ENCODE measurements at regions not wholly inside any gene's neighbourhood (a gene's known extent, or its start where the extent isn't known, plus 50 kb on each side); places are given as distances from the start of the nearest gene placed in this dataset.

DNA sequence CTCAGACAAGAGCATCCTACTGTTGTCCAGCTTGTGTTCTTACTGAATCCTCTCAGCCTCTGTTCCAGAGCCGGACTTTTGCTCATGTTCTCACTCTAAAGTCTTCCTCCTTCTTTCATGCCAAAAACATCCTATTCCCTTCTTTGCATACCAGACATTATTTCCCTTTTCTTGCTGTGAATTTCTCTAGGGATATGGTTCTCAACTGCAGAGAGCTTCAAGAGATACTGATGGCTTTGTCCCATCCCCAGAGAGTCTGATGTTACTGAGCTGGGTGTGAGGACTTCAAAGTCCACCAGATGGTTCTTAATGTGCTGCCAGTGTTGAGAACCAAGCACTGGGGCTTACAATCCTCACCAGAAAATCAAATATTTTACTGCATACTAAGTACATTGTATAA lies 98.6 kb upstream of the FER start:
- DNase-seq, result no peak

DNA sequence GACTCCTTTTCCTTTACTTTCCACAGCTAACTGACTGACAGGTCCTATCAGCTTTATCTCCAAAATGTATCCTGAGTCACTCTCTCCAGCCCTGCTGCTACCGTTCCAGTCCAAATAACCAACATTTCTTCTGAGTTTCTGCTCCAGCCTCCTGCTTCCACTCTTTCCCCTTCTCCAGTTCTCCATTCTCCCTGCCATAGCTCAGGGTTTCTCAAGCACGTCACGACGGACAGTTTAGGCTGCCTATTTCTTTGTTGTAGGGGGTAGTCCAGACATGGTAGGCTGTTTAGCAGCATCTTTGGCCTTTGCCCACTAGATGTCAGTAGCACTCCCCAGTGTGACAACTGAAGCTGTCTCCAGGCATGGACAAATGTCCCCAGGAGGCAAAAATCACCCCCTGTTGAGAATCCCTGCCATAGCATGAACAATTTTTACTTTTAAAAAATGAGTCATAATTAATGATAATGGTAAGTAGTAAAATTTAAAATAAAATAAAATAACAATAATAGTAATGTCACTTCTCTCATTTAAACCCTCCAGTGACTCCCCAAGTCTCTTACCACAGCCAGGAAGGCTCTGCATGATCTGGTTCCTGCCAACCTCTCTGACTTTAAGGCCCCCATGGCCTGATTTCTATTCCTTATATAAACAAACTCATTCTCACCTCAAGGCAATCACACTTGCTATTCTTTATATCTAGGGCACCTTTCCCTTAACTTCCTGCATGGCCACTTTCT lies 105.4 kb upstream of the FER start:
- peak; percentile 45 to 83 (median 54) for DNase-seq

DNA sequence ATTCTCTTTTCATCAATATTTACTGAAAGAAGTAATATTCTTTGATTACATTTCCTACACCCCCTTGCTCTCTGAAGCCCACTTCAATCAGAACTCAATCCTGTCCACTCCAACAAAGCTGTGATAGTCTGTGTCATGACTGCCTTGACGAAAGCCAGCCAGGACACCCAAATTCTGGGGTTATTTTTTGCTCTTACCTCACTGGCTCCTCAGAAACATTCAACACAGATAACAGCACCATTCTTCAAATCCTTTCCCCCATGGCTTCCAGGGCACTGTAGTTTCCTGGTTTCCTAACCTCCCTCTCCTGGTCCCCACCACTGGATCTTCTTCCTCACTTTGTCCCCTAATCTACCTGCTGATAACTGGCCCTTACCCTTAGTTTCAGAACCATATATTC lies 106.1 kb upstream of the FER start:
- no peak for DNase-seq

DNA sequence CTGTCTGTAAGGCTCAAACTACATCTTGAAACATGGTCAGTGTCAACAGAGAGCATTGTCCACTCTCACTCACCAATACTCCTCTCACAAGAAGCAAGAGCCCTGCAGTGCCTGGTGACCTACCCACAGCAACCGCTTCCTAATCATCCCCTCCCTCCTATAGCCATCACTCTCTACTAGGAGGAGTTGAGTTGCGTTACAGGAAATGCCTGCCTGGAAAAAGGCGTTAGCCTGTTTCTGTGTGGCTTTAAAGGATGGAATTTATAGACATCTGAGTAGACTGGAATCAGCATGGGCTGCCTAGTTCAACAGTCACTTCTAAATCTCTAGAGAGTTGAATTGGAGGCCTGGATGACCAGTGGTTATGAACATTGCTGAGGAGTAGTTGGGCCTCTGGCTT lies 108.3 kb upstream of the FER start:
- no peak for DNase-seq

DNA sequence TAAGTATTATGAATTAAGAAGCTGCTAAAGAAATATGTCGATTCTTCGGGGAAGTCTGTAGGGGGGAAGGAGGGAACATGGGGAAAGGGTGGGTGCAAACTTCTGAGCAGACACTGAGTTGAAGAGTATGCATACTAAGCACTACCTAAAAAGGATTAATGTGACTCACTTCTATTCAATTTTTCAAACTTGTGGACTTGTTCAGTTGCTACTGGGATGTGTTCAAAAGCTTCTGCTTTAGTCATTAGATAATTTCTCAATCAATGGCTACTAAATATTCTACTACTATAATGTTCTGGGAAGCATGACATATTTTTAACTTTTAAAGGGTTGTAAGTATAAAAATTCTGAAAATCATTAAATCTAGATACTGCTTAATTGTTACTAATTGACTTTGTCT lies 109.7 kb upstream of the FER start:
- no peak for DNase-seq

DNA sequence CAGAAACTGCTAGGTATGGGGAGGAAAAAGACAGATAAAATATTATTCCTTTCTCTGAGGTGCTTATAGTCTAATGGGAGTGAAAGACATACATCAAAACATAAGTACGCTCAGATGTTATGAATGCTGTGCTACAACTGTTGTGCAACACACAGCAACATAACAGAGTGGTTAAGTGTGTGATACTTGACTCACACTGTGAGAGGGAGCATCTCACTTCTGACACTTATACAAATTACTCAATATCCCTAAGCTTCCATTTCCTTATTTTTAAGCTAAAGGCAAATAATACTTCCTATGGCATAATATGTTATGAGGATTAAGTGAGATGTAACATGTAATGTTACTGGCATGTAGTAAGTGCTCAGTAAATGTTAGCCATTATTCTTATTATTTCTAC lies 110.6 kb upstream of the FER start:
- DNase-seq, result no peak

DNA sequence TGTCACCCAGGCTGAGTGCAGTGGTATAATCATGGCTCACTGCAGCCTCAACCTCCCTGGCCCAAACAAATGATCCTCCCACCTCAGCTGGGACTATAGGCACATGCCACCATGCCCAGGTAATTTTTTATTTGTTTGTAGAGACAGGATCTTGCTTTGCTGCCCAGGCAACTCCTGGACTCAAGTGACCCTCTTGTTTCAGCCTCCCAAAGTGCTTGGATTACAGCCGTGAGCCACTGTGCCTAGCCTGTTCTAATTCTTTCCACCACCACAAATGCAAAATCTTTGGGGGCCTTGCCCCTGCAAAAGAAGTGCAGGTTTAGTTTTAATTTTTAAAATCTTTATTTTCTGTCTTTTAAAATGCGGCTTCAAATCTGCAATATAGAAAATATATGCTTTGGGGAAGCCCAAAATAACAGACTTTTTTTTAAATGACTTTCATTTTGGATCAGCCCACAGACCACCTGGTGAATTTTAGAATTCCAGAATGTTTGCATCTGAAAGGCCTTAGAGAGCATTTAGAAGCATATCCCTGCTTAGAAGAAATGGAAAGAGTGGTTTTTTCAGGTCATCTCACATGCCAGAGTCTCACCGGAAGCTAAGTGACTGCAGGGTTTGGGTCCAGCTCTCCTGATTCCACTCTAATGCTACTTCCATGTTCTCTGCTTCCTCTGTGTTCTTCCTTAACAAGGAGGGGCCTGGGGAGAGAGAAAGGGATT lies 111.4 kb upstream of the FER start:
- DNase-seq, result no peak

DNA sequence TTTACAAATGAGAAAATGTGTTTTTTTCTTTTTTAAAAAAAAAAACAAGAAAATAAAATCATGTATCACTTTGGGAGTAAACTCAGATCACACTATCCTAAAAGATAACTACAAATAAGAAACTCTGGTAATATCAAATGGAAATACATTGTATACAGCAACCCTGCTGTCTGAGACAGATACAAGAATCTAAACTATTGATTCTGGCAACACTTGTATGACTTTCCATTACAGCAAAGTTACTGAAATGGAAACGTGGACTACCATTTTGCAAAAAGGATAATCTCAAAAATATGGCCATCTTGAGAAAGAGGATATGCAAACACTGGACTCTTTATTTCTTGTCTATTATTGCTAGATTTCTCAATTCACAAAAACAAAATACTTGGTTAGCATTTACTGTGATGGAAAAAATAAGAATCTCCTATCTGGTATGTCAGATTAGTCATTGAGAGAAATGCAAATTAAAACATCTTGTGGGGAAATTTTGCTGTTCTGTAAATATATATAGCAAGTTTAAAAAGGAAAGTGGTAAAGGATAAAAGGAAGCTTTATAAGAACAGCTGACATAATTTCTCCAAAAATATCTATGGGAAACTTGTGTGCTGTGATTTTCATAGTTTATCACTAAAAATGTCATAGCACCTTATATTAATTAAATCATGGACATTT lies 112.9 kb upstream of the FER start:
- DNase-seq, result no peak

DNA sequence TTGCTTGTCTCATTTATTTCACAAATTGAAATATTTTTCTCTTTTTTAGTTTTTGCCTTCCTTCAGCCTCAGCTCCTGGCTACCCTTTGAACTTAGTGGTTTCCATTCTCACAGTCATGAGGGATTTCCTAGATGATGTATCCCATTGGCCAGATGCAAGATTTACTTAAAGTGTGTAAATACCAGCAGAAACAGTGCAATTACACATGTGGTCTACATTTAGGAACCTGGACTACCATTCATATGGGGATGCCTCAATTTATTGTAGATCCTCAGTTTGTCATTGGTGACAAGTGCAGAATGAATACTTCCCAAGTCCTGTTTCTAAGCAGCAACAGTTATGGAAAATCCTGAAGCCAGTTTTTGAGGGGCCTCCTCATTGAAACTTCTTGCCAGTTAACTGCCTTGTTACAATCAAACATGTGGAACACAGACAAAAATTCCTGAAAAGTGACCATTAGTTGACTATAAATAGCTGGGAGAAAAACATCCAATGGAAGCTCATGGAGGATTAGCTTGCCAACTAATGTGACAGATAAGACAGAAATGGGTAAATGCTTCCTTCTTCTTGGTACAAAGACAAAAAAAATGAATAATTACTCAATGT lies 113.6 kb upstream of the FER start:
- DNase-seq, result no peak

DNA sequence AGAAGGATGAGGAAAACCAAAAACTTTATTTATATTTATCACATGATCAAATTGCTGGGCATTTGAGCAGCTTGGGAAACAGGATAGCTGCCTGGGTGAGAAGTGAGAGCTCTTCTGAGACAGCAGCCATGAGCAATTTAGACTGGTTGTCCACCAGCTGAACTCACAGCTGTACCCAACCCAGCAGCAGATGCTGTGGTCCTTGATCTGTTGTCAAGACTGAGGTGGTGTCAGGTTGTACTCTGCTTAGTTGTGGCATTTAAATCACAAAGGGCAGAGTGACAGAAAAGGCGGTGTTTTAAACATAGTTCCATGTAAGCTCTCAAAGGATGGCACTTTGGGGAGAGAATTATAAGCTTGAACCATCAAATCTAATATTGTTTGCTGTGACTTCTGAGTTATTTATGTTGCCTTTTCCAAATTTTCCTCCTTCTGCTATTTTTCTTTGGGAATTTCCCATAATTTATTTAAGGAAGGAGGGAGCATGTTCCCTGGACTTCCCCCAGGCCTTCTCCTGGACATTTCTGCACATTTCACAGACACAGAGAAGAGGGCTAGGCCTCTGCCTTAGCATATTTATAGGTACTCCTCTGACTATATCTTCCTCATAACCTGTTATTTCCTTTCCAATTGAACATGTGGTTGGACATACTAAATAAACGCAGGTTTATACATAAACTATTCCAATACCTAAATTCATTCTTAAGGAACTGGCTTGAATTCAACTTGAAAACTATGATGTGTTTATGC lies 117.7 kb upstream of the FER start:
- no peak for DNase-seq

DNA sequence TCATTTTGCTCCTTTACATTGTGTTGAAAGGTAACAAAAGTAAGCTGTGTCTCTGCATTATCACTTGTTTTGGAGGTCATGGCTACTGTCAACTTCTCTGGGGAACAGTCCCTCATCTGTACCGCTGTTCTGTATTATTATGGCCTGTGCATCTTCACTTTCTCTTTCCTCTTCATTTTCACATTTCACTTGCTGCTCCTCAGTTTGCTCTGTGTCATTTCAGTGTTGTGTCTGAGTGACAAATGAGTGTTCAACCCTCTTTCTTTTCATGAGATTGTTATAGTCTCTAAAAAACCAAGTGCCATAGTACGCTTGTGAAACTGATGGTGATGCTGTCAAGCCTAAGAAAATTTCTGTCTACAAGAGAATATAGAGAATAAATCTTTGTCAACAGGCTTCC lies 122.0 kb upstream of the FER start:
- DNase-seq, result no peak

DNA sequence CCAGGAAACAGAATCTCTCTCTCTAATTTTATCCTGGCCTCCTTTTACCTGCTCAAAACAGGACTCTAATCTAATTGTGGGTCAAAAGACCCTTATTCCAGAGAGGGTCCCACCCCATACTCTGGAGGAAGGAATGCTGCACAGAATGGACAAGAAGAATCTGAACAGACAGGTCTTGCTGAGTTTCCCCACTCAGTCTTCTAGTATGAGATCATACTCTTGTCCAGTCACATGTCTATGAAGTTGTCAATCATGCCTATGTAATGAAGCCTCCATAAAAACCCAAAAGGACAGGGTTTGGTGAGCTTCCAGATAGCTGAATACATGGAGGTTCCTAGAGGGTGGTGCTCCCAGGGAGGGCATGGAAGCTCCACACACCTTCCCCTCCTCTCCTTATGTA lies 123.9 kb upstream of the FER start:
- DNase-seq, result no peak

DNA sequence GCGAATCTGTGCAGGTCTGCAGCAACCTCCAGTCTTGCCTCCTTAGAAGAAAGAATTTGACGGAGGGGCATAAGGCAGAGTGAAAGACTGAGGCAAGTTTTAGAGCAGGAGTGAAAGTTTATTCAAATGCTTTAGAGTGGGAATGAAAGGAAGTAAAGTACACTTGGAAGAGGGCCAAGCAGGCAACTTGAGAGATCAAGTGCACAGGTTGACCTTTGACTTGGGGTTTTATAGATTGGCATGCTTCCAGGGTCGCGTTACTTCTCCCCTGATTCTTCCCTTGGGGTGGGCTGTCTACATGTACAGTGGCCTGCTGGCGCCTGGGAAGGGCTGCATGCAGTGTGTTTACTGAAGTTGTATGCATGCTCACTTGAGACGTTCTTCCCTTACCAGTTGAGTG lies 127.2 kb upstream of the FER start:
- no peak for DNase-seq

DNA sequence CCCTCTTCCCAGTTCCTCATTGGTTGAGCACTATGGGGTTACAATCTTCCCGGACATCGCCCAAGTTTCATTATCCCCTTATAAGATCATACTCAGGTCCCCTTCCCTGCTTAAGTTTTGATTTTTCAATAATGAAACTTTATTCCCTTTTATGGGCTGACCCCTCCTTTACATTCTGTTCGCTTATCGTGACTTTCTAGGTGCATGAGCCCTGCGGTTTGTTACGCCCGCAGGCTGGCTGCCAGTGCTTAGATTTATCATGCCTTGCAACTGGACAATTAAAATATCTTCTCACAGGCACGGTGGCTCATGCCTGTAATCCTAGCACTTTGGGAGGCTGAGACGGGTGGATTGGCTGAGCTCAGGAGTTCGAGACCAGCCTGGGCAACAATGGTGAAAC lies 127.9 kb upstream of the FER start:
- DNase-seq, result no peak

DNA sequence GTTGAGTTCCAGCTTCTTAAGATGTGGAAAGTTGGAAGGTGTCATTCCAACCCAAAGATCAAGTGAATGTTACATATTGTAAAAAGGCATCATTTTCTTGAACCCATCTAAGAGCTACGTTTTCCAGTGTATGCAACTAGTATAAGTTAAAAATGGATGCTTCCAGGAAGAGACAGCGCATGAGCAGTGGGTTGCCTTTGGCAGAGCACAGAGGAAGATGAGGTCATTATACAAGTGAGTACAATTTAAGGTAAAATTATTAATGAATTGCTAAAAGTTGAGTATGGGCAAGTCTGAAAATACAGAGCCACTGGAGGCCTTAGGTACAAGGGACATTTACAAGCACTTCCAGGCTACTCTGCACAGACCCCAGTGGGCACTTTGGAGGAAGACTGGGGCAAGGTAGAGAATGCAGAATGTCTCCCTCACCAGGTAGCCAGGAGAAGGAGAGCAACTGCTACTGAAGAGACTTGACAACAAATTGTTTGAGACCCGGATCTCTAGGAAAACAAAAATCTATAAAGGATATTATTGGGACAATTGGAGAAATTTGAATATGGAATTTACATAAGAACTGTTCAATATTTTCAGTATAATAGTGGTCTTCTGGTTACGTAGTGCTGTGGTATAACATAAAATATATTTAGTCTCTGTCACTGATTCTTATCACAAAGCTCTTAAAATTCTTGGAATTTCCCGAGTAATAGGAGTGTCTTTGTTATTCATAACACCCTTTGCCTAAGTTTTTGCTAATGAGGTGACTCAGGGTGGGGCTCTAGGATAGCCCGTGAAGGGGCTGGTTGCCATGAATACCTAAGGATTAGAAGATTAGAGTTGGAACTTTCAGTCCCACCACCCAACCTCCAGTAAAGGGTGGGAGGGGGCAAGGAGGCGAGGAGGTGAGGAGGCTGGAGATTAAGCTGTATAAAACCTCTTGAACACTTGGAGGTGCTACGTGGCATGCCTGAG lies 129.9 kb upstream of the FER start:
- DNase-seq, result no peak

DNA sequence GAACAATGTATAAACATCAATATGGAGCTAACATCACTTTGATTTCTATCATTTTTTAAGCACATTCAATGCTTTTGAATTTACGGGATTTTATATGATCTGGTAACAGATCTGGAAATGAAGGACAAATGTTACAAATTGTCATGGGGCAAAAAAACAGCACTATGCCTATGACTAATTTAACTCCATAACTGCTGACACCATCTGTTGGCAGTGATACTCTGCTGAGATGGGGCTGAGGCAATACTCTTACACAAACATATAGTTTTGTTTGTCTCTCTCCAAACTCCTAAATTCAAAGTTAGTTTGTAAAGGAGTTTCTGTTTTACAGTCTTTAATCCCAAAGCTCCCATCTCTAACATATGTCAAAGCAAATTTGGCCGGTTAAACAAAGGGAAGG lies 132.5 kb upstream of the FER start:
- no peak for DNase-seq

DNA sequence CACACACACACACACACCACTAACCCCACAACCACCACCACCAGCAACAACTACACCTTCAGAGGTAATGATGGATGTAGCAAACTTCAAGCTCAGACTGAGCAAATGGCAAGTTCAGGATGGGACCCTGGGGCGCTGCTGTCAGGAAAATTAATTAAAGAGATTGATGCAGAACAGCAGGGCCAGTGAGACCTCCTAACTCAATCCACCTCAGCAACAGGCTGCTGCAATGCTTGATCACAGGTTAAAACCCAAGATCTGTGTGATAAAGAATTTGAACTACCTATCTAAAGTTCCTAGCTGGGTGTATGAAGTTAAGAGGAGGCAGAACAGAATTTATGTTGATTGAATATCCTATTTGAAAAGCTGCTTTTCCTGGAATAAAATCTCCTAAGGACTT lies 140.3 kb upstream of the FER start:
- DNase-seq, result no peak

DNA sequence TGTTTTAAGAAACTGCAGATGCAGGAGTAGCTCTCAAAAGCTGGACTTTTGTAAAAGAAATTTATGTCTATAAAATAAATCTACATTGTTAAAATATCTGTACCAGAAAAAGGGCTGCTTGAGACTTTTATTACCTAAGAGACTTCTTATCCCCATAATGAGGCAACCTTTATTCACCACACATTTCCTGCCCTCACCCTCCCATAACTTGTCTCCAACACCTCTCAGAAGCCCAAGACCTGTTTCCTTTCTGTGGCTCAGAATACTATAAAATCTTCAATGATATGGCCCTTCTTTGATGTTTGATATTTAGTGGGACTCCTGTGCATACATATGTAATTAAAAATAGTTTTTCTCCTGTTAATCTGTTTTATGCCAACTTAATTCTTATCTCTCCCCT lies 141.5 kb upstream of the FER start:
- DNase-seq, result no peak

DNA sequence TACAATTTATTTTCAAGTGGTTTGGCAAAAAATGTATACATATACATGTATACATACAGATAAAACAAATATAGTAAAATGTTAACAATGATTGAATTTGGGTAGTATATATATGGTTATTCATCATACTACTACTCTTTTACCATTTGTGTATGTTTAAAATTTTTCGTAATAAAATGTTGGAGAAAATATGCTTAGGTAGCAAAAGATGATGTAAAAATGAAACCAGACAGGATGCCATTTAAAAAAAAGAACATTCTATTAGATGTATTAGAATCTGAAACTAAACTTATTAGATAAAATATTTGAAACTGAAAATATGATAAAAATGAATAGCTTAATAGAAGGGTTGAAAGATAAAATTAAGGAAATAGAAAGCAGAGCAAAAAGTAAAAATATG lies 144.9 kb upstream of the FER start:
- DNase-seq, result no peak

DNA sequence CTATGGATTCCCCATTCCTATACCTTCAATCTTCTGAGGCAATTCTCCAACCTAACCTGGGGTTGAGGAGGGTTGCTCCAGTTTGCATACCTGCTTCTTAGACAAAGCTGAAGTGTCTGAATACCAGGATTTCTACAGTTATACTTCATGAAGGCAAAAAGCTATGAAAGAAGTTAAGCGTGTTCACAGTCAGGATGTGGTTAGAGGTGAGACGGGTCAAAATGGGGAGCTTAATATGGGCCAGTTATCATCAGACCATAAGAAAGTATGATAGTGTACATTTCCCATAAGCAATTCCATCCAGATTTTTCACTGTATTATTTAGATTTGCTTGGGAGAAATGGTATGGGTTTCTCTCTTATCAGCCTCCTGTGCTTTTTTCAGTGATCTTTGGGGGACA lies 156.9 kb upstream of the FER start:
- no peak for DNase-seq

DNA sequence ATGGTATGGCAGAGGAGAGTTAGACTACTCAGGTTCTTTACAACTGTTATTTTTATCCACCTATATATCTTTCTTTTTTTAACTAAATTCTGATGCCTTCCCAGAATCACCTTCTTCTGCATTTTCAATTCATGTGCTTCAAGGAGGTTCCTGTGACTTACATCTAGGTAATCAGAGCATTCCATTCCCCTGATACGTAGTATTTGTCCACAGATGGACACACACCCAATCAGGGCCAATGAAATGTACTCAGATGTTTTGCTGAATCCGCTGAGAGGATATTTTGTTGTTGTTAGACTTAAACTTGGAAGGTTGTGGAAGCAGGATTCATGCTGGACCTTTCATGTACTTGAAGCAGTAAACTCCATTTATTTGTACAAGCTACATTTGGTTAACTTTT lies 159.4 kb upstream of the FER start:
- DNase-seq, result no peak

DNA sequence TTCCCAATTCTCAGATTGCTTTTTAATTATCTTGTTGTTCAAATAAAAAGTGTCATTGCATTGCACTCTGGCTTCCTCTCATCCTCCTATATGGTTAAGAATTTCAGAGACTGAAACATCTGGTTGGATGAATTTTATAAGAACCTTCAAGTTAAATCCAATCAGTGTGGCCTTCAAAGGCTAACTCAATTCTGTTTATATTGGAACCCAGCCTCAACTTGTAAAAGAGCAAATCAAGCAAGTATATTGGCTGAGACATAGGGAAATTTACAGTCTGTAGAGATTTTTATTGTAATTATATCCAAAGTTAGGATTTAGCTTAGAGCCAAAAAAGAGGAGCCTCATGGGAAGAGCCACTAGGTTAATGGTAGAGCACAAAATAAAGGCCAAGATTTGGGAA lies 159.9 kb upstream of the FER start:
- DNase-seq, result no peak
